CD4-positive, alpha-beta T cell (primary cell): ENCODE measurements at regions not wholly inside any gene's neighbourhood (a gene's known extent, or its start where the extent isn't known, plus 50 kb on each side); places are given as distances from the start of the nearest gene placed in this dataset.

Experiments
- ATAC-seq: fragments of 200-7000 bp; cut with Tn5 transposase; one replicate; pipeline ENCODE4 v1.10.0; 2022; ENCODE audit warnings: mild to moderate bottlenecking; ENCODE audit not compliant: poor library complexity
- CTCF ChIA-PET: fragments of 350-600 bp; sonication (Branson Sonifier 250); formaldehyde crosslinking; loops from one replicate; lab custom pipeline; 2021; ENCODE audit warnings: antibody characterized with exemption, inconsistent platforms; lab: Charles Lee
- POLR2A ChIA-PET: fragments of 350-600 bp; sonication (Branson Sonifier 250); formaldehyde crosslinking; loops from one replicate; lab custom pipeline; 2021; ENCODE audit warnings: antibody characterized with exemption, inconsistent platforms; lab: Charles Lee
- DNase-seq, 14 experiments: peaks; one replicate each; pipeline ENCODE4 v3.0.0-alpha.2; 2013 to 2020; ENCODE audit warnings: mixed read lengths in 2 of 14
- H3K27ac ChIP-seq, 2 donors: one replicate each; pipeline versions ENCODE4 v1.5.1 to v1.7.0; 2013; ENCODE audit warnings: low read length in 2 of 2, low read depth in 1 of 2, mild to moderate bottlenecking in 1 of 2
- H3K27me3 ChIP-seq, 2 experiments: 1 replicate in 1 of 2; 2 replicates in 1 of 2; pipeline versions ENCODE4 v1.6.1 to v1.7.0; 2013; ENCODE audit warnings: low read length in 2 of 2, control low read depth in 1 of 2, mild to moderate bottlenecking in 1 of 2, moderate library complexity in 1 of 2; ENCODE audit not compliant: insufficient read depth in 2 of 2, control insufficient read depth in 1 of 2
- H3K36me3 ChIP-seq: one replicate; pipeline ENCODE4 v1.6.1; 2013; ENCODE audit warnings: low read length, control low read depth; ENCODE audit not compliant: insufficient read depth
- H3K4me1 ChIP-seq: one replicate; pipeline ENCODE4 v1.6.1; 2013; ENCODE audit warnings: low read length, control low read depth; ENCODE audit not compliant: insufficient read depth
- H3K4me3 ChIP-seq: one replicate; pipeline ENCODE4 v1.5.1; 2013; ENCODE audit warnings: mild to moderate bottlenecking, low read length, moderate library complexity
- H3K9me3 ChIP-seq, 2 experiments: 1 replicate in 1 of 2; 2 replicates in 1 of 2; pipeline versions ENCODE4 v1.6.1 to v1.7.0; 2013; ENCODE audit warnings: low read length in 2 of 2, mild to moderate bottlenecking in 2 of 2, control low read depth in 1 of 2, moderate library complexity in 1 of 2; ENCODE audit not compliant: control insufficient read depth in 1 of 2, insufficient read depth in 1 of 2
- H3K27ac Mint-ChIP-seq: one replicate; pipeline ENCODE4 v1.8.0; 2020; ENCODE audit warnings: mixed read lengths
- H3K27me3 Mint-ChIP-seq: one replicate; pipeline ENCODE4 v1.8.0; 2021; ENCODE audit warnings: mixed read lengths
- H3K36me3 Mint-ChIP-seq: one replicate; pipeline ENCODE4 v1.8.0; 2021; ENCODE audit warnings: low read depth, mixed read lengths
- H3K4me1 Mint-ChIP-seq: one replicate; pipeline ENCODE4 v1.8.0; 2021; ENCODE audit warnings: low read depth, mixed read lengths
- H3K4me3 Mint-ChIP-seq: one replicate; pipeline ENCODE4 v1.8.0; 2020; ENCODE audit warnings: mild to moderate bottlenecking, mixed read lengths
- H3K9me3 Mint-ChIP-seq: one replicate; pipeline ENCODE4 v1.8.0; 2020; ENCODE audit warnings: mixed read lengths
- CTCF ChIP-seq: fragments of 200-600 bp; IDR thresholded peaks from one replicate; pipeline ENCODE4 v1.8.0; 2022; ENCODE audit warnings: antibody characterized with exemption, mild to moderate bottlenecking
- intact Hi-C, 2 experiments: fragments of 100-400 bp; cut with DNase I in 1 of 2; cut with micrococcal nuclease in 1 of 2; formaldehyde crosslinking; loops; one replicate each; pipeline versions ENCODE4 v1.15.1 to v1.9.0; 2023 to 2025; cut with DNase I, micrococcal nuclease

GRCh38 chr5:89097103-89097502 is 214.1 kb upstream of the MEF2C start:
- ChIA-PET CTCF (no interaction called here), POLR2A (no interaction called here)
- Histone ChIP-seq H3K27me3 (no peaks in the 10 kb centered on the region), H3K4me3 (no peak overlapping the region), H3K36me3 (no peaks in the 10 kb centered on the region), H3K4me1 (no peaks in the 10 kb centered on the region), H3K9me3 (peaks cover 0 to 4% of the 10 kb centered on the region in 2 experiments), H3K27ac (no peak overlapping the region)
- H3K27ac Mint-ChIP-seq = no peak overlapping the region
- TF ChIP-seq CTCF = no peak
- no peaks in the 10 kb centered on the region for H3K4me1 Mint-ChIP-seq
- H3K4me3 Mint-ChIP-seq = no peak overlapping the region
- H3K9me3 Mint-ChIP-seq = no peaks in the 10 kb centered on the region
- intact Hi-C loops = no loop called here
- DNase-seq (no peak), ATAC-seq (no peak)
- H3K27me3 Mint-ChIP-seq = no peaks in the 10 kb centered on the region
- no peaks in the 10 kb centered on the region for H3K36me3 Mint-ChIP-seq

GRCh38 chr5:89095341-89095740 is 212.4 kb upstream of the MEF2C start:
- no peak for TF ChIP-seq CTCF
- Mint-ChIP-seq H3K9me3 (no peaks in the 10 kb centered on the region), H3K4me3 (no peak overlapping the region), H3K27me3 (no peaks in the 10 kb centered on the region), H3K4me1 (no peaks in the 10 kb centered on the region), H3K27ac (no peak overlapping the region), H3K36me3 (no peaks in the 10 kb centered on the region)
- H3K4me1 ChIP-seq = no peaks in the 10 kb centered on the region
- DNase-seq (no peak), ATAC-seq (no peak)
- H3K27me3 ChIP-seq = no peaks in the 10 kb centered on the region
- peaks cover 0 to 4% of the 10 kb centered on the region in 2 experiments for H3K9me3 ChIP-seq
- CTCF ChIA-PET = no interaction called here
- H3K36me3 ChIP-seq = no peaks in the 10 kb centered on the region
- intact Hi-C loops = no loop called here
- H3K27ac ChIP-seq = no peak overlapping the region
- no peak overlapping the region for H3K4me3 ChIP-seq
- POLR2A ChIA-PET = no interaction called here

GRCh38 chr5:89090037-89090436 is 207.1 kb upstream of the MEF2C start:
- H3K4me1 ChIP-seq = no peaks in the 10 kb centered on the region
- Mint-ChIP-seq H3K36me3 (no peaks in the 10 kb centered on the region), H3K4me3 (no peak overlapping the region), H3K9me3 (no peaks in the 10 kb centered on the region), H3K27ac (no peak overlapping the region), H3K4me1 (no peaks in the 10 kb centered on the region), H3K27me3 (no peaks in the 10 kb centered on the region)
- no peak overlapping the region for H3K4me3 ChIP-seq
- H3K36me3 ChIP-seq = no peaks in the 10 kb centered on the region
- POLR2A ChIA-PET = no interaction called here
- H3K27ac ChIP-seq = no peak overlapping the region
- CTCF ChIA-PET = no interaction called here
- H3K9me3 ChIP-seq = no peaks in the 10 kb centered on the region
- no peak for ATAC-seq
- intact Hi-C loops = no loop called here
- DNase-seq = no peak
- H3K27me3 ChIP-seq = no peaks in the 10 kb centered on the region
- TF ChIP-seq CTCF = no peak
